ENCODE measurements at regions not wholly inside any gene's neighbourhood (a gene's known extent, or its start where the extent isn't known, plus 50 kb on each side); places are given as distances from the start of the nearest gene placed in this dataset.

- TF ChIP-seq, protein P1, sequence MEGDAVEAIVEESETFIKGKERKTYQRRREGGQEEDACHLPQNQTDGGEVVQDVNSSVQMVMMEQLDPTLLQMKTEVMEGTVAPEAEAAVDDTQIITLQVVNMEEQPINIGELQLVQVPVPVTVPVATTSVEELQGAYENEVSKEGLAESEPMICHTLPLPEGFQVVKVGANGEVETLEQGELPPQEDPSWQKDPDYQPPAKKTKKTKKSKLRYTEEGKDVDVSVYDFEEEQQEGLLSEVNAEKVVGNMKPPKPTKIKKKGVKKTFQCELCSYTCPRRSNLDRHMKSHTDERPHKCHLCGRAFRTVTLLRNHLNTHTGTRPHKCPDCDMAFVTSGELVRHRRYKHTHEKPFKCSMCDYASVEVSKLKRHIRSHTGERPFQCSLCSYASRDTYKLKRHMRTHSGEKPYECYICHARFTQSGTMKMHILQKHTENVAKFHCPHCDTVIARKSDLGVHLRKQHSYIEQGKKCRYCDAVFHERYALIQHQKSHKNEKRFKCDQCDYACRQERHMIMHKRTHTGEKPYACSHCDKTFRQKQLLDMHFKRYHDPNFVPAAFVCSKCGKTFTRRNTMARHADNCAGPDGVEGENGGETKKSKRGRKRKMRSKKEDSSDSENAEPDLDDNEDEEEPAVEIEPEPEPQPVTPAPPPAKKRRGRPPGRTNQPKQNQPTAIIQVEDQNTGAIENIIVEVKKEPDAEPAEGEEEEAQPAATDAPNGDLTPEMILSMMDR (IDR thresholded peaks at IDR 0.05; ENCODE audit: borderline replicate concordance), result no peak
- Histone ChIP-seq H3K27ac (replicated peaks) (no peak overlapping the region), H3K4me1 (no peaks in the 10 kb centered on the region), H3K36me3 (no peaks in the 10 kb centered on the region), H3K9me3 (replicated peaks) (no peaks in the 10 kb centered on the region), H3K27me3 (ENCODE audit: low read depth) (no peaks in the 10 kb centered on the region), H3K4me3 (no peak overlapping the region)
- DNase-seq, result no peak
- intact Hi-C loops (cut with micrococcal nuclease), result no loop called here
These were observed 627.4 kb downstream of the TLR4 start for GRCh38 chr9:118331622-118332045.

DNA sequence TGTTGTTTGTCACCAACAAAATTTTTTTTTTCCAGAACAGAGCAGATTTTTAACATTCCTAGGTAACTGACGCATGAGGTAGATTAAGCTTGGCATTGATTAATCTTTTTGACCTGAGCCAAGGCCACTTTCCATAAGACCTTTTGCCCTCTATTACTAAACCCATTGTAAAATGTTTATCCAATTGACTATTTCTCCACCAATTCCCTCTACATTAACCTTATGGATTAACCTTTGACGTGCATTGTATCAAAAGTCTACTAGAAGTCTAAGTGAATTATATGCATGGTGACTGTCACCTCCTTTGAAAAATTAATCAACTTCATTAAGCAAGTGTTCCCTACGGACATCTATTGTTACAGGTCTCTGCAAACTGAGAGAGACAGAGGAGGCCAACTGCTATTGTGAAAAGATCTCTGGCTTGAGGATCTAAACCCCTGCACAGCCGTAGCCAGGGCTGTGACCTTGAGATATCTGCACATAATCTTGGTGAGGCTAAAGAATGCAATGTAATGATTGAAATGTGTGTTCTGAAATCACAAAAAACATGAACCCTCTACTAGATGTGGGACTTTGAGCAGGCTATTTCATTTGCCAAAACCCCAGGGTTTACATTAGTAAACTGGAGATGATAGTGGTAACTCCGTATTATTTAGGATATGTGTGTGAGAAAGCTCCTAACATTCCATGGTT lies 632.2 kb downstream of the TLR4 start:
- H3K27me3 ChIP-seq (ENCODE audit: low read depth), result no peaks in the 10 kb centered on the region
- TF ChIP-seq, protein P1 (IDR thresholded peaks at IDR 0.05; ENCODE audit: borderline replicate concordance), result no peak
- intact Hi-C loops (cut with micrococcal nuclease), result no loop called here
- no peak overlapping the region for H3K27ac ChIP-seq (replicated peaks)
- no peak overlapping the region for H3K4me3 ChIP-seq
- DNase-seq, result no peak
- H3K9me3 ChIP-seq (replicated peaks), result no peaks in the 10 kb centered on the region
- no peaks in the 10 kb centered on the region for H3K36me3 ChIP-seq
- H3K4me1 ChIP-seq, result no peaks in the 10 kb centered on the region

GRCh38 chr9:118336943-118337330 lies 632.7 kb downstream of the TLR4 start:
- DNase-seq, result no peak
- H3K36me3 ChIP-seq, result no peaks in the 10 kb centered on the region
- no peak overlapping the region for H3K4me3 ChIP-seq
- TF ChIP-seq, protein P1 (IDR thresholded peaks at IDR 0.05; ENCODE audit: borderline replicate concordance), result no peak
- no peaks in the 10 kb centered on the region for H3K27me3 ChIP-seq (ENCODE audit: low read depth)
- intact Hi-C loops (cut with micrococcal nuclease), result no loop called here
- H3K4me1 ChIP-seq, result no peaks in the 10 kb centered on the region
- no peak overlapping the region for H3K27ac ChIP-seq (replicated peaks)
- H3K9me3 ChIP-seq (replicated peaks), result no peaks in the 10 kb centered on the region

- intact Hi-C loops (cut with micrococcal nuclease), result no loop called here
- no peak for DNase-seq
- Histone ChIP-seq H3K36me3 (no peaks in the 10 kb centered on the region), H3K27ac (replicated peaks) (no peak overlapping the region), H3K9me3 (replicated peaks) (peaks cover 5% of the 10 kb centered on the region), H3K4me1 (no peaks in the 10 kb centered on the region), H3K27me3 (ENCODE audit: low read depth) (peaks cover 5% of the 10 kb centered on the region), H3K4me3 (no peak overlapping the region)
- TF ChIP-seq, protein P1 (IDR thresholded peaks at IDR 0.05; ENCODE audit: borderline replicate concordance), result no peak
These were observed 655.8 kb downstream of the TLR4 start for GRCh38 chr9:118360036-118360435.

GRCh38 chr9:118362123-118362522 lies 657.9 kb downstream of the TLR4 start:
- H3K4me3 ChIP-seq, result no peak overlapping the region
- H3K27ac ChIP-seq (replicated peaks), result no peak overlapping the region
- no peaks in the 10 kb centered on the region for H3K27me3 ChIP-seq (ENCODE audit: low read depth)
- intact Hi-C loops (cut with micrococcal nuclease), result no loop called here
- TF ChIP-seq, protein P1 (IDR thresholded peaks at IDR 0.05; ENCODE audit: borderline replicate concordance), result no peak
- DNase-seq, result no peak
- no peaks in the 10 kb centered on the region for H3K4me1 ChIP-seq
- H3K9me3 ChIP-seq (replicated peaks), result peaks cover 5% of the 10 kb centered on the region
- H3K36me3 ChIP-seq, result no peaks in the 10 kb centered on the region

All from left ventricle myocardium inferior (tissue), 1 donor.